ENCODE measurements at regions not wholly inside any gene's neighbourhood (a gene's known extent, or its start where the extent isn't known, plus 50 kb on each side); places are given as distances from the start of the nearest gene placed in this dataset.

GRCh38 chr12:124380796-124381455, 86.0 kb downstream of the RFLNA start:
- no peak for DNase-seq (ENCODE audit: low read depth)
- no peak overlapping the region for H3K4me3 ChIP-seq (ENCODE audit: low read depth, low read length)
- TF ChIP-seq CTCF (conservative IDR thresholded peaks at IDR 0.05; ENCODE audit: low read depth, low read length): no peak

- DNase-seq (ENCODE audit: low read depth): no peak
- no peak for TF ChIP-seq CTCF (conservative IDR thresholded peaks at IDR 0.05; ENCODE audit: low read depth, low read length)
- H3K4me3 ChIP-seq (ENCODE audit: low read depth, low read length): no peak overlapping the region
Measured at GRCh38 chr12:124379938-124380754, 85.3 kb downstream of the RFLNA start.

GRCh38 chr12:124379379-124379937, 84.6 kb downstream of the RFLNA start:
- no peak for TF ChIP-seq CTCF (conservative IDR thresholded peaks at IDR 0.05; ENCODE audit: low read depth, low read length)
- DNase-seq (ENCODE audit: low read depth): no peak
- no peak overlapping the region for H3K4me3 ChIP-seq (ENCODE audit: low read depth, low read length)

GRCh38 chr12:124378926-124379325, 84.0 kb downstream of the RFLNA start:
- TF ChIP-seq CTCF (conservative IDR thresholded peaks at IDR 0.05; ENCODE audit: low read depth, low read length): no peak
- no peak overlapping the region for H3K4me3 ChIP-seq (ENCODE audit: low read depth, low read length)
- DNase-seq (ENCODE audit: low read depth): no peak

GRCh38 chr12:124377981-124378509, 83.2 kb downstream of the RFLNA start:
- TF ChIP-seq CTCF (conservative IDR thresholded peaks at IDR 0.05; ENCODE audit: low read depth, low read length): no peak
- no peak for DNase-seq (ENCODE audit: low read depth)
- H3K4me3 ChIP-seq (ENCODE audit: low read depth, low read length): no peak overlapping the region

- no peak for TF ChIP-seq CTCF (conservative IDR thresholded peaks at IDR 0.05; ENCODE audit: low read depth, low read length)
- H3K4me3 ChIP-seq (ENCODE audit: low read depth, low read length): no peak overlapping the region
- no peak for DNase-seq (ENCODE audit: low read depth)
Measured at GRCh38 chr12:124376435-124376834, 81.5 kb downstream of the RFLNA start.

All from epithelial cell of proximal tubule (primary cell).